DOHH2 (cell line): ENCODE measurements at regions not wholly inside any gene's neighbourhood (a gene's known extent, or its start where the extent isn't known, plus 50 kb on each side); places are given as distances from the start of the nearest gene placed in this dataset.

Source experiments
- H3F3A ChIP-seq: fragments of 200-600 bp; sonication (generic), shearing (Covaris generic); 2 replicates; pipeline ENCODE4 v1.6.0; 2016; ENCODE audit warnings: antibody characterized with exemption, mild to moderate bottlenecking; ENCODE audit not compliant: control insufficient read depth, insufficient read depth
- H3K27ac ChIP-seq: fragments of 200-600 bp; sonication (generic); 2 replicates; pipeline ENCODE4 v1.5.1; 2014; ENCODE audit warnings: low read depth, mild to moderate bottlenecking, low read length, moderate library complexity
- H3K27me3 ChIP-seq: fragments of 200-600 bp; sonication (generic); 2 replicates; pipeline ENCODE4 v1.6.1; 2014; ENCODE audit warnings: mild to moderate bottlenecking, low read length, mixed read lengths; ENCODE audit not compliant: control insufficient read depth
- H3K36me3 ChIP-seq: fragments of 200-600 bp; sonication (generic); 2 replicates; pipeline ENCODE4 v1.6.1; 2014; ENCODE audit warnings: mild to moderate bottlenecking, low read length, moderate library complexity, mixed read lengths; ENCODE audit not compliant: control insufficient read depth
- H3K4me1 ChIP-seq: fragments of 200-600 bp; sonication (generic); 2 replicates; pipeline ENCODE4 v1.6.1; 2014; ENCODE audit warnings: mild to moderate bottlenecking, low read length, mixed read lengths; ENCODE audit not compliant: control insufficient read depth
- H3K4me2 ChIP-seq: fragments of 200-600 bp; sonication (generic); 2 replicates; pipeline ENCODE4 v1.6.0; 2014; ENCODE audit warnings: mild to moderate bottlenecking, low read length, moderate library complexity
- H3K4me3 ChIP-seq: fragments of 200-600 bp; sonication (generic); 2 replicates; pipeline ENCODE4 v1.5.1; 2014; ENCODE audit warnings: mild to moderate bottlenecking, low read length, mixed read lengths
- H3K79me2 ChIP-seq: fragments of 200-600 bp; sonication (generic); 2 replicates; pipeline ENCODE4 v1.6.1; 2014; ENCODE audit warnings: mild to moderate bottlenecking, low read length, mixed read lengths; ENCODE audit not compliant: control insufficient read depth
- H3K9me2 ChIP-seq: fragments of 200-600 bp; sonication (generic); replicated peaks from 2 replicates; pipeline ENCODE4 v1.6.1; 2014; ENCODE audit warnings: mild to moderate bottlenecking, low read length, mixed read lengths; ENCODE audit not compliant: control insufficient read depth
- H3K9me3 ChIP-seq: fragments of 200-600 bp; sonication (generic); 2 replicates; pipeline ENCODE4 v1.6.1; 2014; ENCODE audit warnings: antibody characterized with exemption, low read length, mixed read lengths; ENCODE audit not compliant: control insufficient read depth, insufficient read depth
- H4K20me1 ChIP-seq: fragments of 200-600 bp; sonication (generic); 2 replicates; pipeline ENCODE4 v1.6.0; 2014; ENCODE audit warnings: low read depth, mild to moderate bottlenecking, antibody characterized with exemption, low read length, moderate library complexity; ENCODE audit not compliant: control insufficient read depth, insufficient read depth
- CTCF ChIP-seq: fragments of 200-600 bp; sonication (generic); IDR thresholded peaks from one replicate; pipeline ENCODE4 v1.5.1; 2014; ENCODE audit warnings: antibody characterized with exemption, mild to moderate bottlenecking, low read depth, low read length; ENCODE audit not compliant: poor library complexity, severe bottlenecking
- EZH2phosphoT487 ChIP-seq: fragments of 200-600 bp; sonication (generic); IDR thresholded peaks from 2 replicates; pipeline ENCODE4 v1.6.1; 2017; ENCODE audit warnings: borderline replicate concordance, mild to moderate bottlenecking, antibody characterized with exemption, low read length, moderate library complexity, mixed read lengths

DNA sequence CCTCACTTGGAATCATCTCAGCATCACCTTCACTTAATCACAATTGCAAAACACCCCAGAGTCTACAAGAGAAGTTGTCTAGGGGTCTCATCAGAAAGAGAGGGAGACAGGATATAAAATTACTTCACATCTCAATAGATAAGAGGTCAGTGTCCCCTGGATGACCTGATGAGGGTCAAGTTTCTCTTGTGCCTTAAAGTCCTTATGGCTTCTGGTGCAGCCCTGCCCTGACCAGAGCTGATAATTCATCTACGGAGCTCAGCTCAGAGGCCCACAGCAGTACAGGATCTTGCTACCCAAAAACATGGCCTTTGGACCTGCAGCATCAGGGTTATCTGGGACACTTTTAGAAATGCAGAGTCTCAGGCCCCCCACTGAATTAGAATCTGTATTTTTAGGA lies 111.1 kb upstream of the GLI3 start:
- Histone ChIP-seq H3K9me3 (no peaks in the 10 kb centered on the region), H3K36me3 (no peaks in the 10 kb centered on the region), H3K27me3 (no peaks in the 10 kb centered on the region), H3K4me3 (no peak overlapping the region), H3K4me2 (no peak overlapping the region), H3K27ac (no peak overlapping the region), H3K9me2 (no peaks in the 10 kb centered on the region), H3K79me2 (no peaks in the 10 kb centered on the region), H3F3A (no peaks in the 10 kb centered on the region), H3K4me1 (no peaks in the 10 kb centered on the region), H4K20me1 (no peaks in the 10 kb centered on the region)
- no peak for TF ChIP-seq EZH2phosphoT487

GRCh38 chr7:42347616-42348015 lies 110.6 kb upstream of the GLI3 start:
- no peaks in the 10 kb centered on the region for H3F3A ChIP-seq
- H4K20me1 ChIP-seq, result no peaks in the 10 kb centered on the region
- no peak overlapping the region for H3K4me2 ChIP-seq
- no peak overlapping the region for H3K27ac ChIP-seq
- H3K36me3 ChIP-seq, result no peaks in the 10 kb centered on the region
- H3K79me2 ChIP-seq, result no peaks in the 10 kb centered on the region
- H3K4me3 ChIP-seq, result no peak overlapping the region
- no peaks in the 10 kb centered on the region for H3K4me1 ChIP-seq
- no peak for TF ChIP-seq EZH2phosphoT487
- TF ChIP-seq CTCF, result no peak
- no peaks in the 10 kb centered on the region for H3K9me2 ChIP-seq
- H3K9me3 ChIP-seq, result no peaks in the 10 kb centered on the region
- no peaks in the 10 kb centered on the region for H3K27me3 ChIP-seq

GRCh38 chr7:42345478-42346299 lies 108.7 kb upstream of the GLI3 start:
- TF ChIP-seq EZH2phosphoT487 (no peak), CTCF (no peak)
- H3K36me3 ChIP-seq, result no peaks in the 10 kb centered on the region
- H4K20me1 ChIP-seq, result no peaks in the 10 kb centered on the region
- H3K9me2 ChIP-seq, result no peaks in the 10 kb centered on the region
- H3K79me2 ChIP-seq, result no peaks in the 10 kb centered on the region
- no peak overlapping the region for H3K27ac ChIP-seq
- no peaks in the 10 kb centered on the region for H3K4me1 ChIP-seq
- no peak overlapping the region for H3K4me3 ChIP-seq
- H3K9me3 ChIP-seq, result no peaks in the 10 kb centered on the region
- H3F3A ChIP-seq, result no peaks in the 10 kb centered on the region
- H3K27me3 ChIP-seq, result no peaks in the 10 kb centered on the region
- no peak overlapping the region for H3K4me2 ChIP-seq

DNA sequence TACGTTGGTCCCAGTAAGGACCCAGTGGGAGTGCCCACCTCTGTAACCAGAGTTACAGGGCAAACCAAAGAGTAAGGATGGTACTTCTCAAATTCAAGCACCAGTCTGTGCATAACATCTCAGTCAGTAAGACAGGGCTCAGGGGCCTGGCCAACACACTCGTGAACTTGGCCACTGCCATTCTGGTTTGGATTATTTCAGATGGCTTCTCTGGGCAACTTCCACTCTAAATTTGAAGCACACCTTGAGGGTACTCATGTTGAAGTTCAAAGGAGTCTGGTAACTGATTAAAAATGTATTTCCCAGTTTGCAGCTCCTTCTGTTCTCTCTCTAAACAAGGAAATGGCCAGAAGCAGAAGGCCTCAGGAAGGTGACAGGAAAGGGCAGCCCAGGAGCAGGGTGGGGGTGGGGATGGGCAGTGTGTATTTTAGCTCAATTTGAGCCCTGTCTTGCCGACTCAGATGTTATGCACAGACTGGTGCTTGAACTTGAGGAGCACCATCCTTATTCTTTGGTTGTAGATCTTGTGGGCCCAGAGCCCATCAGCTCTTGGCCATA lies 107.3 kb upstream of the GLI3 start:
- Histone ChIP-seq H3K4me1 (no peaks in the 10 kb centered on the region), H3K9me2 (no peaks in the 10 kb centered on the region), H3K27ac (no peak overlapping the region), H4K20me1 (no peaks in the 10 kb centered on the region), H3K79me2 (no peaks in the 10 kb centered on the region), H3K4me3 (no peak overlapping the region), H3F3A (no peaks in the 10 kb centered on the region), H3K4me2 (no peak overlapping the region), H3K36me3 (no peaks in the 10 kb centered on the region), H3K9me3 (no peaks in the 10 kb centered on the region), H3K27me3 (no peaks in the 10 kb centered on the region)
- TF ChIP-seq CTCF, result no peak
- no peak for TF ChIP-seq EZH2phosphoT487
